Transverse colon (tissue), 4 donors: ENCODE measurements at regions not wholly inside any gene's neighbourhood (a gene's known extent, or its start where the extent isn't known, plus 50 kb on each side); places are given as distances from the start of the nearest gene placed in this dataset.

Experiments used
- DNase-seq: peaks from one replicate; pipeline ENCODE4 v3.0.0-alpha.2; 2019
- H3K27ac ChIP-seq, 4 donors: fragments of 200-600 bp; sonication (generic); 2 replicates each; pipeline ENCODE4 v1.5.1; 2016 to 2018; ENCODE audit warnings: inconsistent platforms in 4 of 4
- H3K27me3 ChIP-seq: fragments of 200-600 bp; sonication (generic); 2 replicates; pipeline ENCODE4 v1.5.1; 2017; ENCODE audit warnings: inconsistent platforms
- H3K36me3 ChIP-seq, 4 donors: fragments of 200-600 bp; sonication (generic); 2 replicates each; pipeline ENCODE4 v1.5.1; 2017 to 2019; ENCODE audit warnings: inconsistent platforms in 4 of 4
- H3K4me1 ChIP-seq, 4 donors: fragments of 200-600 bp; sonication (generic); 2 replicates each; pipeline ENCODE4 v1.5.1; 2017 to 2020; ENCODE audit warnings: inconsistent platforms in 4 of 4
- H3K4me3 ChIP-seq, 4 donors: fragments of 200-600 bp; sonication (generic); 1 replicate in 1 of 4; 2 replicates in 3 of 4; pipeline versions ENCODE4 v1.5.1 to v1.6.1; 2017 to 2019; ENCODE audit warnings: inconsistent platforms in 4 of 4
- H3K9me3 ChIP-seq, 2 donors: fragments of 200-600 bp; sonication (generic); 2 replicates each; pipeline ENCODE4 v1.5.1; 2017 to 2019; ENCODE audit warnings: inconsistent platforms in 2 of 2
- CTCF ChIP-seq, 5 experiments: fragments of 200-600 bp in 3 of 5; fragments of 450-650 bp in 2 of 5; sonication (generic) in 3 of 5; IDR thresholded peaks; 1 replicate in 2 of 5; 2 replicates in 3 of 5; pipeline ENCODE4 v1.5.1; 2016 to 2017; ENCODE audit warnings: antibody characterized with exemption in 5 of 5, inconsistent platforms in 3 of 5, mild to moderate bottlenecking in 2 of 5, moderate library complexity in 1 of 5
- EP300 ChIP-seq: sonication (generic); formaldehyde crosslinking; IDR thresholded peaks from one replicate; pipeline ENCODE4 v1.6.1; 2017; ENCODE audit warnings: antibody characterized with exemption, low read depth
- POLR2A ChIP-seq: fragments of 450-650 bp; IDR thresholded peaks from one replicate; pipeline ENCODE4 v1.6.1; 2016; ENCODE audit warnings: antibody characterized with exemption, mild to moderate bottlenecking, moderate library complexity
- POLR2AphosphoS5 ChIP-seq, 3 donors: sonication (generic); formaldehyde crosslinking; IDR thresholded peaks; one replicate each; pipeline ENCODE4 v1.6.1; 2016; ENCODE audit warnings: antibody characterized with exemption in 3 of 3
- WGBS, 2 donors: methylation state at CpG; one replicate each; pipeline ENCODE4 v1.1.5; 2018; ENCODE audit warnings: low coverage in 1 of 2; 5-methylcytosine and 5-hydroxymethylcytosine counted together
- in situ Hi-C, 4 donors: fragments of 200-750 bp; cut with MboI; loops; one replicate each; pipeline versions ENCODE4 v1.15.0 to v1.15.1; 2017; ENCODE audit warnings: low sequenced_read_pairs in 3 of 4, low pct_ligation_motif_present in 1 of 4, low pct_unique_long_range_greater_than_20kb in 1 of 4
- intact Hi-C: fragments of 100-400 bp; cut with DNase I; formaldehyde crosslinking; loops from one replicate; pipeline ENCODE4 v1.15.1; 2023; ENCODE audit warnings: low total_unique reads

GRCh38 chr4:83894831-83895230, 358.9 kb downstream of the GPAT3 start:
- H3K4me3 ChIP-seq = no peak overlapping the region
- in situ Hi-C loops (no loop called here), intact Hi-C loops (no loop called here)
- TF ChIP-seq POLR2AphosphoS5 (IDR thresholded peaks at IDR 0.05) = no peak
- no peak for TF ChIP-seq CTCF (IDR thresholded peaks at IDR 0.05)
- no peak for DNase-seq
- no peaks in the 10 kb centered on the region for H3K36me3 ChIP-seq
- H3K9me3 ChIP-seq = no peaks in the 10 kb centered on the region
- no peaks in the 10 kb centered on the region for H3K4me1 ChIP-seq
- no peak overlapping the region for H3K27ac ChIP-seq
- 43% methylated on average over 1 of the region's 1 CpG; no CpG with 5 or more reads in 1 of the 2 donors for WGBS, 2 donors
- H3K27me3 ChIP-seq = no peaks in the 10 kb centered on the region

GRCh38 chr4:83890816-83891215, 354.9 kb downstream of the GPAT3 start:
- H3K36me3 ChIP-seq = no peaks in the 10 kb centered on the region
- 97% methylated on average over 1 of the region's 1 CpG; no CpG with 5 or more reads in 1 of the 2 donors for WGBS, 2 donors

DNA sequence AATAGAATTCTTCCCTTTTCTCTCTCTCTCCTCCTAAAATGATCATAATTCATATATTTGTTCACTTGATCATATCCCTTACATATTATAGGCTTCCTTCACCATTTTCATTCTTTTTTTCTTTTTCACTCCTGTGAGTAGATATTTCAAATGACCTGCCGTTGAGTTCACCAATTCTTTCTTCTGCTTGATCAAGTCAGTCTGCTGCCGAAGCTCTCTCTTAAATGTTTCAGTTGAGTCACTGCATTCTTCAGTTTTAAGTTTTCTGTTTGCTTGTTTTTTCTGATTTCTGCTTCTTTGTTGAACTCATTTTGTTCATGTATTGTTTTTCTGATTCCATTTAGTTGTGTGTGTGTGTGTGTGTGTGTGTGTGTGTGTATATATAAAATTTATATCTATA, 354.3 kb downstream of the GPAT3 start:
- TF ChIP-seq POLR2AphosphoS5 (IDR thresholded peaks at IDR 0.05) (no peak), POLR2A (no peak), EP300 (no peak), CTCF (IDR thresholded peaks at IDR 0.05) (no peak)
- intact Hi-C loops (no loop called here), in situ Hi-C loops (no loop called here)
- no peak overlapping the region for H3K27ac ChIP-seq
- 89 to 100% methylated on average over 2 of the region's 2 CpGs for WGBS, 2 donors
- H3K4me3 ChIP-seq = no peak overlapping the region
- H3K4me1 ChIP-seq = no peaks in the 10 kb centered on the region
- no peak for DNase-seq
- H3K27me3 ChIP-seq = no peaks in the 10 kb centered on the region
- no peaks in the 10 kb centered on the region for H3K36me3 ChIP-seq
- H3K9me3 ChIP-seq = no peaks in the 10 kb centered on the region

More at GRCh38 chr4:83890816-83891215, 354.9 kb downstream of the GPAT3 start:
- Histone ChIP-seq H3K4me1 (no peaks in the 10 kb centered on the region), H3K4me3 (no peak overlapping the region), H3K27ac (no peak overlapping the region), H3K27me3 (no peaks in the 10 kb centered on the region), H3K9me3 (no peaks in the 10 kb centered on the region)
- intact Hi-C loops (no loop called here), in situ Hi-C loops (no loop called here)
- TF ChIP-seq POLR2A = no peak
- no peak for TF ChIP-seq EP300
- TF ChIP-seq POLR2AphosphoS5 (IDR thresholded peaks at IDR 0.05) = no peak
- no peak for TF ChIP-seq CTCF (IDR thresholded peaks at IDR 0.05)
- no peak for DNase-seq

DNA sequence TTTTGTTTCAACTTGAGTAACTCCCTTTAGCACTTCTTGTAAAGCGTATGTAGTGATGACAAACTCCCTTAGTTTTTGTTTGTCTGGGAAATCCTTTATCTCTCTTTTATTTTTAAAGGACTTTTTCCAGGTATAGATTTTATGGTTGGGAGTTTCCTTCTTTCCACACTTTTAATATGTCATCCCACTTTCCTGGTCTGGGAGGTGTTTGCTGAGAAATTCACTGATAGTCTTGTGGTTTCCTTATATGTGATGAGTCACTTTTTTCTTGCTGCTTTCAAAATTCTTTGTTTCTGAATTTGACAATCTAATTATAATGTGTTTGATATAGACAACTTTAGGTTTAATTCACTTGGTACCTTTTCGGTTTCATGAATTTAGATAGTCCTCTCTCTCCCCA, 353.9 kb downstream of the GPAT3 start:
- no peak for TF ChIP-seq POLR2A
- no peak for TF ChIP-seq EP300
- no peak for TF ChIP-seq POLR2AphosphoS5 (IDR thresholded peaks at IDR 0.05)
- TF ChIP-seq CTCF (IDR thresholded peaks at IDR 0.05) = no peak
- WGBS, 2 donors = 58 to 65% methylated on average over 2 of the region's 2 CpGs
- no peaks in the 10 kb centered on the region for H3K36me3 ChIP-seq
- H3K9me3 ChIP-seq = no peaks in the 10 kb centered on the region
- H3K27me3 ChIP-seq = no peaks in the 10 kb centered on the region
- no peak overlapping the region for H3K27ac ChIP-seq
- in situ Hi-C loops (no loop called here), intact Hi-C loops (no loop called here)
- no peaks in the 10 kb centered on the region for H3K4me1 ChIP-seq
- DNase-seq = no peak
- H3K4me3 ChIP-seq = no peak overlapping the region
